Retinal pigment epithelial cell (primary cell): ENCODE measurements at regions not wholly inside any gene's neighbourhood (a gene's known extent, or its start where the extent isn't known, plus 50 kb on each side); places are given as distances from the start of the nearest gene placed in this dataset.

ENCODE experiments used
- DNase-seq: peaks from one replicate; pipeline ENCODE4 v3.0.0-alpha.2; 2010; ENCODE audit warnings: low read depth
- H3K4me3 ChIP-seq: 2 replicates; pipeline ENCODE4 v1.5.1; 2011; ENCODE audit warnings: mild to moderate bottlenecking, low read length, control low read depth, moderate library complexity
- CTCF ChIP-seq: conservative IDR thresholded peaks from 2 replicates; pipeline ENCODE4 v1.5.1; 2011; ENCODE audit warnings: low read depth, low read length, control low read depth, inconsistent platforms

- no peak for DNase-seq
- no peak overlapping the region for H3K4me3 ChIP-seq
- no peak for TF ChIP-seq CTCF
These were observed 469.8 kb upstream of the CPEB2 start for GRCh38 chr4:14532436-14532835.

- no peak for DNase-seq
- H3K4me3 ChIP-seq: no peak overlapping the region
- TF ChIP-seq CTCF: no peak
These were observed 463.0 kb upstream of the CPEB2 start for GRCh38 chr4:14539246-14539645.

GRCh38 chr4:14545163-14545562 lies 457.1 kb upstream of the CPEB2 start:
- H3K4me3 ChIP-seq: no peak overlapping the region
- no peak for DNase-seq
- TF ChIP-seq CTCF: no peak

GRCh38 chr4:14545807-14546206 lies 456.5 kb upstream of the CPEB2 start:
- no peak for DNase-seq
- no peak overlapping the region for H3K4me3 ChIP-seq
- no peak for TF ChIP-seq CTCF

GRCh38 chr4:14552119-14552518 lies 450.2 kb upstream of the CPEB2 start:
- TF ChIP-seq CTCF: no peak
- no peak for DNase-seq

GRCh38 chr4:14559646-14560045 lies 442.6 kb upstream of the CPEB2 start:
- no peak for DNase-seq
- TF ChIP-seq CTCF: no peak
- H3K4me3 ChIP-seq: no peak overlapping the region

More at GRCh38 chr4:14552119-14552518, 450.2 kb upstream of the CPEB2 start:
- H3K4me3 ChIP-seq: no peak overlapping the region

GRCh38 chr4:14560577-14560976 lies 441.7 kb upstream of the CPEB2 start:
- TF ChIP-seq CTCF: no peak
- H3K4me3 ChIP-seq: no peak overlapping the region
- no peak for DNase-seq
